NCI-H82 treated with DMSO at 0.1 percent for 48 hours (cell line): ENCODE measurements at regions not wholly inside any gene's neighbourhood (a gene's known extent, or its start where the extent isn't known, plus 50 kb on each side); places are given as distances from the start of the nearest gene placed in this dataset.
"Not testable (repeated sequence)": the region's sequence is repeated elsewhere in the genome, so short reads cannot be mapped to it uniquely, and the experiment has no call there.

Experiments
- DNase-seq: peaks from one replicate; lab custom pipeline; 2025; ENCODE audit not compliant: unreplicated experiment; lab: John Stamatoyannopoulos, UW

DNA sequence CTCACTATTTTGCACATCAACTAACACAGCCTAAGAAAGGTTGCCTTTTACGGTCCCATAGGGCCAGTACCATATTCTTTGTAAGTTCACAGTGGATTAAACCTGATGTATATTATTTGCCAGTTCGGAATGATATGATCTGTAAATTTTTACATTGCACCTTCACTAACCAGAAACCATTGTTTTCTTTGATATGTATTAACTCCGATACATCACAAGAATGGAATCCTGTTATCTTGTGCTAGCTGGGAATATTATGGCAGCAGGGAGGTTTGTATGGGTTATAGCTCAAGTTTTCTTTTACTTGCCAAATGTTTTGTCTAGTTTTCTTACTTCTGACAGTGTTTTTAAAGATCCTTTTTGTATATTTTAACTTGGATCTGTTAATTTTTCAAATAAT lies 51.4 kb upstream of the S1PR1 start:
- DNase-seq, result no peak

DNA sequence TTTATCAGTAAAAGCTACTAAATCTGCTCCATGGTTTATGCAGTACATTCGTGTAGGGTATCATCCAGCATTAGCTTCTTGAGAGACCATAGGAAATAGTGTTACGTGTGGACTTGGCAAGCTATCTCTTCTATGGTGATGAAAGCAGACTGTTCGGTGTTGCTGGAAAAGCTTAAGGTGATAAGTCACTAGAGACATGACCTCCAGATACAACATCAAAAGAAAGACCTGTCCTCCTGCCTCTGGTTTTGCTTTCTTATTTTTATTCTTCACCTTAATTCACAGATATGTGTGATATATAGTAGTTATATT lies 53.5 kb upstream of the S1PR1 start:
- no peak for DNase-seq

DNA sequence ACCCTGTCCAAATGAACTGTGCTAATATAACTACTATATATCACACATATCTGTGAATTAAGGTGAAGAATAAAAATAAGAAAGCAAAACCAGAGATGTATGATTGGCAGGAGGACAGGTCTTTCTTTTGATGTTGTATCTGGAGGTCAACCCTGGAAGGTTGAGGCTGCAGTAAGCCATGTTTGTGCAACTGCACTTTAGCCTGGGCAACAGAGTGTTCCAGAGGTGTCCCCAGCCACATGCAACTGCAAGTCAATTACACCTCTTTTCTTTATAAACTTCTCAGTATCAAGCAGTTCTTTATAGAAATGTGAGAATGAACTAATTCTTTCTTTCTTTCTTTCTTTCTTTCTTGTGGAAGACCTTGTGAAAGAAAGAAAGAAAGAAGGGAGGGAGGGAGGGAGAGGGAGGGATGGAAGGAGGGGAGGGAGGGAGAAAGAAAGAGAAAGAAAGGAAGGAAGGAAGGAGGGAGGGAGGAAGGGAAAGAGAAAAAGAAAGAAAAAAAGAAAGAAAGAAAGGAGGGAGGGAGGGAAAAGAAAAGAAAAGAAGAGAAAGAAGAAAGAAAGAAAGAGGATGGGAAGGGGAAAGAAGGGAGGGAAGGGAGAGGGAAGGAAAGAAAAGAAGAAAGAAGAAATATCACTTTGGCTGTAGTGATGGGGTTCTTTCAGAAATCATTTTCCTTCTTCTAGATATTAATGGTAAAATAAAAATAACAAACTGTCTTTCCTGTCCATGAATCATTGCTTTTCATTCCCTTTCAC lies 54.0 kb upstream of the S1PR1 start:
- no peak for DNase-seq

- no peak for DNase-seq
These were observed 54.9 kb upstream of the S1PR1 start for GRCh38 chr1:101181930-101182329.

DNA sequence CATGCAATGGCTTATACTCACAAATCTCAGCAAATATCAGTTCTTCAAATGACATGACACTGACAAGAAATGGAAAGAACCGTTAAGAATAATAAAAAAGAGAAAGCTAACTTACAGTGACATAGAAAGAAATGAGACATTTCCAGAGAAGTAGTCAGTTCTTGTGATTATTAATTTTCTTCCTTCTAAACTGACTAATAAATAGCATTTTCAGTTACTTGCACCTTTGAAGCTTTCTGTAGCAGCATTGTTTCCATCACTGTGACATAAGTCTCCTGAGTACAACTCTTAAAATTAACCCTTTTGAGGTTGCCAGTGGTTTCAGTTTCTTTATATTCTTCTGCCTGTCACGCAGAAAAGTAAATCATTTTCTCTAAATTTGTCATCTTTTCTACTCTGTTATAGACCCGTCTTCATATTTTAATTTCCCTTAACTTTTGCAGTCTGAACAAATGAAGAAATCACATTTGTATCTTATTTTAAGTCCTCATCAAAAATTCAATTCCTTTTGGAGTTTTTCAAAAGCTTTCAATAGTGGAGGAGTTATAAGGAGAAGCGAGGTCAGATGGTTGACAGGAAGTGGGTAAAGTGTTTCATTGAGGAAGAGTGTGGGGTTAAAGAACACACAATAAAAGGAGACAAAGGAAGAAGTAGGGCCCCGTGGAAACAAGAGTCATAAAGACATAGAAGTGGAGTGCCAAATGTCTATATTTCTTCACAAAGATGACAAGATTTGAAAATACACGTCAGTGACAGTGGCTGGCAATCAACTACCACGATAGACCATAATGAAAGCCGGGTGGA lies 57.9 kb upstream of the S1PR1 start:
- no peak for DNase-seq

DNA sequence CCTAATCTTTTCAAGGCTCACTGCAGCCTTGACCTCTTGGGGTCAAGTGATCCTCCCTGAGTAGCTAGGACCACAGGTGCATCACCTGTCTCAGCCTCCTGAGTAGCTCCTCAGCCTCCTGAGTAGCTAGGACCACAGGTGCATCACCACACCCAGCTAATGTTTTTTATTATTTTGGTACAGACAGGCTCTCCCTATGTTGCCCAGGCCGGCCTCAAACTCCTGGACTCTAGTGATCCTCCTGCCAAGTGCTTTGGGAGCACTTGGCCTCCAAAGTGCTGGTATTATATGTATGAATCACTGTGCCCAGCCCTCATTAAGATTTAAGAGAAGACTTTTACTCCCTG lies 58.5 kb upstream of the S1PR1 start:
- DNase-seq, result no peak

GRCh38 chr1:101175886-101176285 lies 60.9 kb upstream of the S1PR1 start:
- no peak for DNase-seq

- DNase-seq, result no peak
These were observed 61.4 kb upstream of the S1PR1 start for GRCh38 chr1:101175466-101175865.

GRCh38 chr1:101174722-101175121 lies 62.1 kb upstream of the S1PR1 start:
- DNase-seq, result no peak

DNA sequence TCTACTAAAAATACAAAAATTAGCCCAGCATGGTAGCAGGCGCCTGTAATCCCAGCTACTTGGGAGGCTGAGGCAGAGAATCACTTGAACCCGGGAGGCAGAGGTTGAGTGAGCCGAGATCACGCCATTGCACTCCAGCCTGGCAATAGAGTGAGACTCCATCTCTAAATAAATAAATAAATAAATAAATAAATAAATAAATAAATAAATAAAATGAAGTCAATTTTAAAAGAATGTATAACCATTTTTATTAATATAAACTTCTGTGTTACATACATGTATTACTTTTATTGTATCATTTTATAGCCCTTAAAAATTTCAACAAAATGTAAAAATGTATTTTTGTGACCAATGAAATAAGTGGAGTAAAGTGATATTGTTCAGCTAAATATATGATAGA lies 62.5 kb upstream of the S1PR1 start:
- not testable (repeated sequence) for DNase-seq

DNA sequence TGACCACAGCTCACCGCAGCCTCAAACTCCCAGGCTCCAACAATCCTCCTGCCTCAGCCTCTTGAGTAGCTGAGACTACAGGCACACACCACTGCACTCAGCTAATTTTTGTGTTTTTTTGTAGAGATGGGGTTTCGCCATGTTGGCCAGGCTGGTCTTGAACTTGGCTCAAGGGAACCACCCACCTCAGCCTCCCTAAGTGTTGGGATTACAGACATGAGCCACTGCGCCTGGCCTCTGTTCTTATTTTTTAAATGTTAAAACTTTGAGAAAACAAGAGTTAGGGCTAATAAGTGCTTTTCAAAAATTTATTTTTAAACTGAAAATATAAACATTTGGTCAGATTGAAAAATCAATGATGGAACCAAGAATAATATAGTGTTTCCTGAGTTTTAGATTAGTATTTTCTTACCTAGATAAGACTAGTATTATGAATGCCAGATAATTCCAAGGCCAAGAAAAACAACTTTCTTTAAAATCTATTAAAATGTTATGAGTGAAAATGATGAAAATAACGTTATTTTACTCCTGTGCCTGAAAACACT lies 66.2 kb upstream of the S1PR1 start:
- no peak for DNase-seq

DNA sequence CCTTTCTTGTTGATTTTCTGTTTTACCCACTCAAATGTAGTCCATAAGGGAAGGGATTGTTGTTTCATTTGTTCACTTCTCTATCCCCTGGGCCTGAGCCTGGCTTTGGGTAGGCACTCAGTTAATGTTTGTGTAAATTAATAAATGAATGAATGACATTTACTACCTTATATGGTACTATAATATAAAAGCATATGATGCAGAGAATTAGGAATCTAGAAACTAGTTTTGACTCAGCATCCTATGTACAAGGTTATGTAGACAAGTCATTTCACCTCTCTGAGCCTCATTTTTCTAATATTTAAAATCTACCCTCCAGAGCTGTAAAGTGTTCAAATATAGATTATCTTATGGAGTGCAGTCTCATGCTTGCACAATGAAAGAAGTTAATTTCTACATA lies 68.9 kb upstream of the S1PR1 start:
- DNase-seq, result no peak

GRCh38 chr1:101166583-101167120 lies 70.2 kb upstream of the S1PR1 start:
- no peak for DNase-seq

DNA sequence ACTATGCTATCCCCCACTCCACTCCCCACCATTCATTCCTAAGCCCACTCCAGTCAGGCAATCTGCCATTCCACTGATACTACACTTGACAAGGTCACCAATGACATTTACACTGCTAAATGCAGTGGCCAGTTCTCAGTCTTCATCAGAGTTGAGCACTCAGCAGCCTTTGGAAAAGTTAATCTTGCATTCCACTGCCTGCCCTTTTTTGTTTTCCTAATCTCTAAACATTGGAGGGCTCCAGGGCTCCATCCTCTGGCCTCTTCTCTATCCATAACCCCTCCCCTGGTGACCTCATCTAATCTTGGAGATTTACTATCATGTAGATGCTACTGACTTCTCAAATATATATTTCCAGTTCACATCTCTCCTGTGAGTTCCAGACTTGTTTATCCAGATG lies 70.9 kb upstream of the S1PR1 start:
- no peak for DNase-seq

DNA sequence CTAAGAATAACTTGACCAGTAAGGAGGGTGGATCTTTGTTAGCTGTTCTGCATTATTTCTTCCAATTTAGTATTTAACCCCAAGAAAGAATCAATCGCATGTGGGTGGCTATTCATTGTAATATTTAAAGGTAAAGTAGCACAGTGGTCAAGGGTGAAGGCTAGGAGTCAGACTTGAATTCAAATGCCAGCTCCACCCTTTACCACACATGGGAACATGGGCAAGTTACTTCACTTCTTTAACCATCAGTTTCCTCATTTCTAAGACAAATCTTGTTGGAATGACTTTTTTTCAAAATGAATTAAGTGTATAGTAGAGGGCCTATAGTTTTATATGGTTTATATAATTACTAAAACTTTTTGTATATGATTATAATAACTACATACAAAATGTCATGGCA lies 71.3 kb upstream of the S1PR1 start:
- DNase-seq, result no peak

- no peak for DNase-seq
These were observed 72.0 kb upstream of the S1PR1 start for GRCh38 chr1:101164776-101165175.

DNA sequence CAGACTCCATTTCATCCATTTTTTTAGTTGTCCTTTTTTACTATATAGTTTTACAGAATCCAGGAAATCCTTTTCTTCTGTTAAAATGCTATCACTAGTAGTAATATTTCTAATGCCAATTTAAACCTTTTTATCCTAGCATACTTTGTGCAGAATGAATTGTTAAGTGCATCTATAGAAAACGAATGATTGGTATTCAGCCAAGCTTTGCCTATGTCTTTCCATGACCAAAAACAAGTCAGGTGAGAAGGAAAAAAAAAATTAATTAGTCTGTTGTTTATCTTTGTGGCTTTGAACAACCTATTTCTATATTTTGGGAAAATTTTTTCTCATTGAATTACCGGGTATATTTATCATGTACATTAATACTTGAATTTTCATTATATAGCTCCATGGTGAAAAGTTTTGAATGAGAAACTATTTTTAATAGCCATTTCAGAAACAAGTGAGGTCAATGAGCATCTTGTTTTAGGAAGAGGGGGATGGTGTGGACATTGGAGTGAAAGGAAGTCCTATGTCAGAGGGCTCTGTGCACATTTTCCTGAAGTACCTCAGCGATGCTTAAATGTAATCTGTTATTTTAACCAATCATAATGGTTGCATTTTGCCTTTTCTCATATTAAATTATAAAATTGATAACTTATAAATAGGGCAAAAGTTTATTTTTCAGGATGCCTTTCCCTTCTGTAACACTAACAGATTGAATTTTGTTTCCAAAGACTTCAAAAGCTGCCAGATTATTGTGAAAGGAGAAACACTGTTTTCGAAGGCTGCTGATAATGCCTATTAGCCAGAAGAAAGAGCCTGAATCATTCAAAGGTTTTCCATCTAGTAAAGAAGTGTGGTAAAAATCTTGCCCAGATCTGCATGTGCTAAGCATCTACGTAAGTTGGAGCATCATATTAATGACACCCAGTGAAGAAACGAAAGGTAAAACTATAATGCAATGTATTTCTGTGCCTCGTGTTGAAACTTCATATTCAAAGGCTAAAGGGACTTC lies 73.8 kb upstream of the S1PR1 start:
- no peak for DNase-seq

GRCh38 chr1:101162300-101162699 lies 74.5 kb upstream of the S1PR1 start:
- DNase-seq, result no peak

DNA sequence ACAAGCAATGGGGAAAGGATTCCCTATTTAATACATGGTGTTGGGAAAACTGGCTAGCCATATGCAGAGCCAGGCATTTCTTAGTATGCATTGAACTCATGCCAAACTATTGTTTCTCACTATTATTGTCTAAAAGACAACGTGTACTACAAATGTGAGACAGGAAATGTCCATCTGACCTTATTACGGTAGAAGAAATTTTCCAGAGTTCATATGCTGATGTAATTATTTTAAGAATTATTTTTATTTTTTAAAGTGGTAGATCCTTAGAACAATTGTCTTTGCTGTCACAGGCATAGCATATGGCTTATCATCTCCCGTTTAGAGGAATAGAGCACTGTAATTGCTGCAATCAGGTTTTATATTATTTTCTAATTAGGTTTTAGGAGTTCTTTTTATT lies 75.2 kb upstream of the S1PR1 start:
- no peak for DNase-seq

- DNase-seq, result no peak
These were observed 78.4 kb upstream of the S1PR1 start for GRCh38 chr1:101158424-101158823.

GRCh38 chr1:101154547-101154946 lies 82.3 kb upstream of the S1PR1 start:
- no peak for DNase-seq
